Neuronal stem cell (in vitro differentiated cells): ENCODE measurements at regions not wholly inside any gene's neighbourhood (a gene's known extent, or its start where the extent isn't known, plus 50 kb on each side); places are given as distances from the start of the nearest gene placed in this dataset.

ENCODE experiments used
- DNase-seq: peaks from one replicate; pipeline ENCODE4 v3.0.0-alpha.2; 2013; ENCODE audit warnings: low spot score
- H2AFZ ChIP-seq: one replicate; pipeline ENCODE4 v1.6.1; 2013; ENCODE audit warnings: mild to moderate bottlenecking, low read length, inconsistent platforms
- H2AK5ac ChIP-seq: 2 replicates; pipeline ENCODE4 v1.6.1; 2013; ENCODE audit warnings: low read depth, mild to moderate bottlenecking, inconsistent platforms, low read length, moderate library complexity, mixed read lengths
- H2BK120ac ChIP-seq: 2 replicates; pipeline ENCODE4 v1.6.1; 2013; ENCODE audit warnings: low read depth, mild to moderate bottlenecking, inconsistent platforms, low read length, moderate library complexity, mixed read lengths
- H2BK12ac ChIP-seq: one replicate; pipeline ENCODE4 v1.6.1; 2013; ENCODE audit warnings: low read length, inconsistent platforms
- H2BK15ac ChIP-seq: 2 replicates; pipeline ENCODE4 v1.6.1; 2013; ENCODE audit warnings: mild to moderate bottlenecking, low read length, inconsistent platforms, mixed read lengths
- H2BK5ac ChIP-seq: one replicate; pipeline ENCODE4 v1.6.1; 2013; ENCODE audit warnings: inconsistent platforms, mild to moderate bottlenecking, low read length, moderate library complexity
- H3K14ac ChIP-seq: one replicate; pipeline ENCODE4 v1.6.1; 2013; ENCODE audit warnings: low read length, inconsistent platforms
- H3K18ac ChIP-seq: 2 replicates; pipeline ENCODE4 v1.6.1; 2013; ENCODE audit warnings: low read length, inconsistent platforms
- H3K23ac ChIP-seq: 2 replicates; pipeline ENCODE4 v1.6.1; 2013; ENCODE audit warnings: low read depth, mild to moderate bottlenecking, mixed read lengths, low read length, inconsistent platforms; ENCODE audit not compliant: poor library complexity
- H3K27ac ChIP-seq: replicated peaks from 3 replicates; pipeline ENCODE4 v1.5.1; 2013; ENCODE audit warnings: low read length, inconsistent platforms
- H3K27me3 ChIP-seq, 3 experiments: 2 replicates each; pipeline ENCODE4 v1.6.1; 2013; ENCODE audit warnings: low read length in 3 of 3, mild to moderate bottlenecking in 2 of 3, inconsistent platforms in 1 of 3, low read depth in 1 of 3, mixed read lengths in 1 of 3, moderate library complexity in 1 of 3; ENCODE audit not compliant: control insufficient read depth in 3 of 3, insufficient read depth in 3 of 3
- H3K36me3 ChIP-seq, 2 donors: replicated peaks in 1 of 2; 2 replicates each; pipeline ENCODE4 v1.6.1; 2013; ENCODE audit warnings: low read length in 2 of 2; ENCODE audit not compliant: control insufficient read depth in 2 of 2, insufficient read depth in 2 of 2
- H3K4ac ChIP-seq: 2 replicates; pipeline ENCODE4 v1.6.1; 2013; ENCODE audit warnings: inconsistent platforms, mild to moderate bottlenecking, low read length, moderate library complexity
- H3K4me1 ChIP-seq, 2 donors: 1 replicate in 1 of 2; 2 replicates in 1 of 2; pipeline ENCODE4 v1.6.1; 2013; ENCODE audit warnings: low read length in 2 of 2, low read depth in 1 of 2; ENCODE audit not compliant: control insufficient read depth in 2 of 2, insufficient read depth in 1 of 2
- H3K4me2 ChIP-seq: one replicate; pipeline ENCODE4 v1.6.1; 2013; ENCODE audit warnings: mild to moderate bottlenecking, low read length, inconsistent platforms; ENCODE audit not compliant: insufficient read depth, poor library complexity, severe bottlenecking
- H3K4me3 ChIP-seq, 2 donors: 2 replicates each; pipeline ENCODE4 v1.5.1; 2013; ENCODE audit warnings: low read length in 2 of 2, mild to moderate bottlenecking in 2 of 2, inconsistent platforms in 1 of 2, moderate library complexity in 1 of 2
- H3K79me1 ChIP-seq: one replicate; pipeline ENCODE4 v1.6.1; 2013; ENCODE audit warnings: low read depth, mild to moderate bottlenecking, inconsistent platforms, low read length, moderate library complexity
- H3K9ac ChIP-seq: one replicate; pipeline ENCODE4 v1.6.1; 2013; ENCODE audit warnings: mild to moderate bottlenecking, low read depth, low read length, inconsistent platforms; ENCODE audit not compliant: poor library complexity
- H3K9me3 ChIP-seq, 2 donors: replicated peaks in 1 of 2; 2 replicates each; pipeline versions ENCODE3 to v1.6.1; 2013; ENCODE audit warnings: low read length in 2 of 2, mild to moderate bottlenecking in 2 of 2, inconsistent platforms in 1 of 2, low read depth in 1 of 2, mixed read lengths in 1 of 2, moderate library complexity in 1 of 2; ENCODE audit not compliant: control insufficient read depth in 2 of 2, insufficient read depth in 1 of 2
- H4K8ac ChIP-seq: one replicate; pipeline ENCODE4 v1.6.1; 2013; ENCODE audit warnings: low read depth, mild to moderate bottlenecking, inconsistent platforms, low read length, moderate library complexity
- H4K91ac ChIP-seq: one replicate; pipeline ENCODE4 v1.6.1; 2013; ENCODE audit warnings: low read length, low read depth, mild to moderate bottlenecking, inconsistent platforms; ENCODE audit not compliant: poor library complexity
- WGBS, 2 donors: extraction: QIAGEN DNeasy Blood & Tissue Kit; methylation state at CpG; one replicate each; pipeline ENCODE4 v1.1.7; 2013; ENCODE audit warnings: missing lambda C conversion rate in 2 of 2, mixed read lengths in 1 of 2; ENCODE audit not compliant: insufficient read length in 2 of 2, insufficient replicate concordance in 1 of 2; ENCODE audit errors: extremely low coverage in 2 of 2; 5-methylcytosine and 5-hydroxymethylcytosine counted together

- H4K8ac ChIP-seq = no peak overlapping the region
- H3K79me1 ChIP-seq = no peaks in the 10 kb centered on the region
- no peak overlapping the region for H3K18ac ChIP-seq
- DNase-seq = no peak
- H3K36me3 ChIP-seq = no peaks in the 10 kb centered on the region
- no peak overlapping the region for H3K27ac ChIP-seq
- H2BK12ac ChIP-seq = no peak overlapping the region
- H3K4me3 ChIP-seq = no peak overlapping the region
- H4K91ac ChIP-seq = no peak overlapping the region
- no peak overlapping the region for H3K14ac ChIP-seq
- no peak overlapping the region for H2AFZ ChIP-seq
- H2BK120ac ChIP-seq = no peak overlapping the region
- H3K4me1 ChIP-seq = peaks cover 0 to 3% of the 10 kb centered on the region in 2 donors
- H2BK15ac ChIP-seq = no peak overlapping the region
- H3K27me3 ChIP-seq = no peaks in the 10 kb centered on the region
- H2AK5ac ChIP-seq = no peak overlapping the region
- no peak overlapping the region for H3K9ac ChIP-seq
- no CpG with 5 or more reads among the region's 4 CpGs for WGBS, 2 donors
- no peak overlapping the region for H2BK5ac ChIP-seq
- no peak overlapping the region for H3K23ac ChIP-seq
- H3K4ac ChIP-seq = no peak overlapping the region
- no peak overlapping the region for H3K4me2 ChIP-seq
- no peaks in the 10 kb centered on the region for H3K9me3 ChIP-seq
Observed at GRCh38 chr15:45827766-45828165, 192.9 kb downstream of the SQOR start.

DNA sequence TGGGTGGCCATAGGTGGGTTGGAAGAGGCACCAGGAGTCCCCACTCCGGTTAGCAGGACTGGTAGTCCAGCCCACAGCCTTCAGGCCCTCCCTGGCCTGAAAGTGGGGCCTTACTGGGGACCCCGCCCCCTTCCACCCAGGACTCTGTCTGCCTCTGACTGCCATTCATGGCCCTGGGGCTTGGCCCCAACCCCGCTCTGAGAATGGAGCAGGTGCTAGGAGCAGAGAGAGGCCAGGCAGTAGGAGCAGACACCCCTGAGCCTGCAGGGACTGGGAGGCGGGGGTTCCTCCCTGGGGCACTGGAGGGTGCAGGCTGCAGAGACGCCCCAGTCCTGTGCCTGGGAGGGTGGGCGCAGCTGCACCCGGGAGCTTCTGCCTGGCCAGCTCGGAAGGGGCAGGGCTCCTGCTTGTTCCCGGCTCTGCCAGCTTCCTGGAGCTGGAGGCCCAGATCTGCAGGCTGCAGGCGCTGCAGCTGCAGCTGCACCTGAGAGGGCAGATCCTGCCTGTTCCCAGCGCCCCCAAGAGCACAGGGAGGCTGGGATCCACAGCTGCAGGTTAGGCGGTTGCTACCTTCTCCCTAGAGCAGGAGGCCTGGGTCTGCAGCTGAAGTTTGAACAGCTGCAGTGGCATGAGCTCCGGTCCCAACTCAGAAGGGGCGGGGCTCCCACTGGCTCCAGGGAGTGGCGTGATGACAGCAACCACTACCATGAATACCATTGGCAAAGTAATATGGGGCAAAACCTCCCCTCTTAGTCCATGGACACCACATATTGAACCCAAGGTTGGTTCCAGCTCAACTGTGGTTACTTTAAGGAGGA, 194.7 kb downstream of the SQOR start:
- no peak overlapping the region for H3K14ac ChIP-seq
- DNase-seq = no peak
- WGBS, 2 donors = no CpG with 5 or more reads among the region's 15 CpGs
- no peak overlapping the region for H4K8ac ChIP-seq
- H3K9ac ChIP-seq = no peak overlapping the region
- H3K23ac ChIP-seq = no peak overlapping the region
- peak overlapping the region; percentile 22 for H3K18ac ChIP-seq
- H3K9me3 ChIP-seq = no peaks in the 10 kb centered on the region
- no peak overlapping the region for H3K27ac ChIP-seq
- H3K79me1 ChIP-seq = no peaks in the 10 kb centered on the region
- no peak overlapping the region for H3K4me3 ChIP-seq
- H3K4me1 ChIP-seq = peaks cover 0 to 3% of the 10 kb centered on the region in 2 donors
- H2BK12ac ChIP-seq = no peak overlapping the region
- H4K91ac ChIP-seq = no peak overlapping the region
- H3K27me3 ChIP-seq = no peaks in the 10 kb centered on the region
- H2BK15ac ChIP-seq = no peak overlapping the region
- no peak overlapping the region for H2BK120ac ChIP-seq
- H3K4ac ChIP-seq = no peak overlapping the region
- H3K4me2 ChIP-seq = no peak overlapping the region
- H2AK5ac ChIP-seq = no peak overlapping the region
- no peak overlapping the region for H2BK5ac ChIP-seq
- H2AFZ ChIP-seq = no peak overlapping the region
- no peaks in the 10 kb centered on the region for H3K36me3 ChIP-seq

DNA sequence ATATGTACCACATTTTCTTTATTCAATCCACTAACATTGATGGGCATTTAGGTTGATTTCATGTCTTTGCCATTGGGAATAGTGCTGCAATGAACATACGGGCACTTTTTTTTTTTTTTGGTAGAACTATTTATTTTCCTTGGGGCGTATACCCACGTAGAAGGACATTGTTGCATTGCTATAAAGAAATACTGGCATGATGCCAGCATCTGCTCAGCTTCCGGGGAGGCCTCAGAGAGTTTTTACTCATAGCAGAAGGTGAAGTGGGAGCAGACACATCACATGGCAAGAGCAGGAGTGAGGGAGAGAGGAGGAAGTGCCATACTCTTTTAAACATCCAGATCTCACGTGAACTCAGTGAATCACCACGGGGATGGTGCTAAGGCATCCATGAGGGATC, 197.0 kb downstream of the SQOR start:
- Histone ChIP-seq H3K4me3 (no peak overlapping the region), H2AFZ (no peak overlapping the region), H3K27me3 (no peaks in the 10 kb centered on the region), H3K4ac (no peak overlapping the region), H3K23ac (no peak overlapping the region), H2BK120ac (no peak overlapping the region), H3K36me3 (no peaks in the 10 kb centered on the region), H4K8ac (no peak overlapping the region), H3K4me1 (peaks cover 0 to 3% of the 10 kb centered on the region in 2 donors), H3K9ac (no peak overlapping the region), H3K27ac (no peak overlapping the region), H3K18ac (no peak overlapping the region), H3K9me3 (no peaks in the 10 kb centered on the region), H3K79me1 (no peaks in the 10 kb centered on the region), H4K91ac (no peak overlapping the region), H3K14ac (no peak overlapping the region), H2AK5ac (no peak overlapping the region), H3K4me2 (no peak overlapping the region), H2BK12ac (no peak overlapping the region), H2BK5ac (no peak overlapping the region), H2BK15ac (no peak overlapping the region)
- DNase-seq = no peak
- no CpG with 5 or more reads among the region's 6 CpGs for WGBS, 2 donors

DNA sequence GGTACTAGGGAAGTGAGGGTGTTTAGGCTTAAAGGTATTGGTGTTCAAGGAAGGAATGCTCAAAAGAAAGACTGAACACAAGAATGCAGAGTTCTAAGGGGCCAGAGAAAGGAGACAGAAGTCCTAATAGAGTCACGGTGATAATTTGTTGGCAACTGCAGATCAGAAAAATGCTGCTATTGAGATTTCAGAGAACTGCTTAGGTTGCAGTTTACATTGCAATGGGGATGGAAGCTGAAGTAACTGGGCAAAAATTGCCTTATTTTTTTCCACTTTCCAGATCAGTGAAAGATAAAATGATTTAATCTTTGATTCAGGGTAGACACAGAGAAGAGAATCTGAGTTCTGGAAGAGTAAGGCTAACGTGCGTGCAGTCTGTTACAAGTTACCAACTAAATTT, 199.8 kb downstream of the SQOR start:
- no peak overlapping the region for H3K4me2 ChIP-seq
- no peak overlapping the region for H2BK12ac ChIP-seq
- no CpG with 5 or more reads among the region's 3 CpGs for WGBS, 2 donors

More for the DNA sequence above, 199.8 kb downstream of the SQOR start:
- H3K4me1 ChIP-seq = peaks cover 0 to 3% of the 10 kb centered on the region in 2 donors
- no peak overlapping the region for H4K91ac ChIP-seq
- H3K23ac ChIP-seq = no peak overlapping the region
- H3K4me3 ChIP-seq = no peak overlapping the region
- no peak overlapping the region for H3K14ac ChIP-seq
- H3K36me3 ChIP-seq = no peaks in the 10 kb centered on the region
- H3K18ac ChIP-seq = no peak overlapping the region
- no peak overlapping the region for H3K9ac ChIP-seq
- no peak overlapping the region for H3K4ac ChIP-seq
- H3K27ac ChIP-seq = no peak overlapping the region
- no peak for DNase-seq
- H3K79me1 ChIP-seq = no peaks in the 10 kb centered on the region
- no peak overlapping the region for H2BK5ac ChIP-seq
- H2AK5ac ChIP-seq = no peak overlapping the region
- no peak overlapping the region for H2BK120ac ChIP-seq
- no peak overlapping the region for H2AFZ ChIP-seq
- H3K27me3 ChIP-seq = no peaks in the 10 kb centered on the region
- H4K8ac ChIP-seq = no peak overlapping the region
- no peak overlapping the region for H2BK15ac ChIP-seq
- no peaks in the 10 kb centered on the region for H3K9me3 ChIP-seq
